Brain pericyte (primary cell): ENCODE measurements at regions not wholly inside any gene's neighbourhood (a gene's known extent, or its start where the extent isn't known, plus 50 kb on each side); places are given as distances from the start of the nearest gene placed in this dataset.

Experiments used
- DNase-seq: peaks from one replicate; pipeline ENCODE4 v3.0.0-alpha.2; 2012; ENCODE audit warnings: low read depth, low spot score

- no peak for DNase-seq
Measured at GRCh38 chr6:139654309-139654708, 279.9 kb upstream of the CITED2 start.

DNA sequence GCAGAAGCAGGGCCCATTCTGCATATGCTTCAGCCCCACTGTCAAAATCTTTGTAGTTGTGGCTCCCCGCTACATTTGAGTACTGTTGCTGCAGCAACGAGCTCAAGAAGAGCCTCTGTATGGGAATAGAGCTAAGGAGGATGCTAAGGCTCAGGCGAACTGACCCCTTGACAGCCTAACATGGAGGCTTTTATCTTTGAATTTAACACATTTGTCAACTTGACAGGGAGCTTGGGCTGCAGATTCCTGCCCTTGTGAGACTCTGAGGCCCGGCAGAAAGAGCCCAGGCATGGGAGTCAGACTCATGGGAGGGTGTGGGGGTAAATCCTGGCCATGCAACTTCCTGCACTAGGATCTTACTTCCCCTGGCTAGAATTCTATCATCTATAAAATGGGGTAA lies 278.7 kb upstream of the CITED2 start:
- no peak for DNase-seq

- DNase-seq = no peak
Measured at GRCh38 chr6:139650941-139651340, 276.5 kb upstream of the CITED2 start.

GRCh38 chr6:139649732-139650131 lies 275.3 kb upstream of the CITED2 start:
- DNase-seq = no peak

DNA sequence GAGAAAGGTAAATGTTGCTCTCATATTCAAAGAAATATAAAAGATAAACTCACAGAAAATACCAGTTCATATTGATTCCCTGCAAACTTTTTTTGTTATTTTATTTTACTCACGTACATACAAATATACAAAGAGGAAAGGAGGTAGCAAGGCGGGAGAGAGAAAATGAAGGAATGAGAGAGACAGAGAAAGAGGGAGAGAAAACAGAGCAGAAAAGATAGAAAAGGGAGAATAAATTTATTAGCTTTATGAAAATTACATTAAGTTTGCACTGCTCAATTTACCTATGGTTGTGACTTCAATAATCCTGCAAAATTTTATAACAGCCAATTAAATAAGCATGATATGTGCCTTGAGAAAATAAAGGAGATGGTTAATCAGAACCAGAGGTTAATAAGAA lies 274.7 kb upstream of the CITED2 start:
- no peak for DNase-seq

GRCh38 chr6:139648430-139649000 lies 274.1 kb upstream of the CITED2 start:
- no peak for DNase-seq

GRCh38 chr6:139647841-139648240 lies 273.4 kb upstream of the CITED2 start:
- DNase-seq = no peak

- DNase-seq = no peak
Measured at GRCh38 chr6:139647016-139647415, 272.6 kb upstream of the CITED2 start.

DNA sequence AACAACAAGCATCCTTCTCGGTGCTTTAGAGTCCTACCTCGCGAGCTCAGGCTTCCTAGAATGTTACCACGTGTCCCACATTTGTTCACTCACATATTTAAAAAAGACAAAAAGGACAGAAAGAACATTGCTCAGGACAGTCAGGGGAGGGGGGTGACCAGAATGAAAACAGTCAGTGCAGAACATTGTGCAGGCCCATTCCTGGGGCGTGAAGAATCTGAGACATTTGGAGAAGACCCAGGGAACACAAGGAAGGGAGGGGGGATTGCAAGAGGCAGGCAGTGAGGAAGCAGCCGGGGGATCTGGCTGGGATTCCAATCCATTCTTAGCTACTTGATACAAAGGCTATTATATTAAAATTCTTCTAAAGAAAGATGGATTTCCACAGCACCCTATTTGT lies 270.4 kb upstream of the CITED2 start:
- DNase-seq = no peak

DNA sequence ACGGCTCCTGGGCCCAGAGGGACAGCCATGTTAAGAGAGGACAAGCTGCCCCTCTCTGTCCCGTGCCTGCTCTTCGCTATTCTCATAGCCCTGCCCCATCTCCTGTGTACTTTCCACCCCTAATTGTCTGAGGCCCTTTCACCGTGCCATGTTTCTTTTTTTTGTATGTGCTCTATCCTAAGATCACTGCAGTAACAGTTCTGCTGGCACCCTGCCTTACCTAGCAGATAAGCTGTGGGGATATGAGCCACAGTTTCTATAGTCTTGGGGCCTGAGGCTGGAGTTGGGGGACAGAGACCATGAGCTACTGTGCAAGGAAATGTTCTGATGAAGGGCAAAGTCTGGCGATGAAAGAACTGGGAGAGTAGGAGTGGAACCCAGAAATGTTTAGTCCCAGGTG lies 269.5 kb upstream of the CITED2 start:
- DNase-seq = no peak

DNA sequence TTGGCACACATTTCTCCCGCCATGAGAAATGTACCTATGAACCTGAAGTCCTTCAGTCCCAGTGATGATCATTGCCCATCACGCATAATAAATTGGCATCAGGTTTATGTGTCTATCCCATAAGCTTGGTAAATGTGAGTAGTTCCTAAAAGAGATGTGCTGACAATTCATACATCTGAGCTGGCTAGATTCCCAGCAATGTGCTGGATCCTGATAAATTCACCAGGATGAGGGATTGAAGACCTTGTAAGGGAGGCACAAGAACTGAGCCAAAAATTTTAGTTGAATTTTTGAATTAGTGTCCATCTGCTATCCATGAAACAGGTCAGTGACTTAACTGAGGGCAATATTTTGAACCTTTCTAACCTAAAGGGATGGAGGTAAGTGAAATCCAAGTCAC lies 267.9 kb upstream of the CITED2 start:
- DNase-seq = no peak

DNA sequence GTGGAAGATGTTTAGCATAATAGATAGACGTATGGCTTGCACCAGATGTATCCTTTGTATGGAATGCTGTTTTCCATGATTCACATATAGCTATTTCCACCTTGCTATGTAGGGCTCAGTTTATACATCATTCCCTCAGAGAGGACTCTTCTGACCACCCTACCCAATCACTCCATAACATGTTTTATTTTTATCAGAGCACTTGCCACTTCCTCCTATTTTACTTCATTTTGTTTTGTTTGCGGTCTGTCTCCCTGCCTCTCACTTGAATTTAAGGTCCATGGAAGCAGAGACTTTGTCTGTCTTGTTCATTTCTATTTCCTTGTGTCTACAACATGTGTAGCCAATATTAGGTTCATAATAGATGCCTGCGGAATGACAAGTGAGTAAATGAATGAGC lies 266.9 kb upstream of the CITED2 start:
- DNase-seq = no peak

- DNase-seq = no peak
Measured at GRCh38 chr6:139640921-139641320, 266.5 kb upstream of the CITED2 start.

DNA sequence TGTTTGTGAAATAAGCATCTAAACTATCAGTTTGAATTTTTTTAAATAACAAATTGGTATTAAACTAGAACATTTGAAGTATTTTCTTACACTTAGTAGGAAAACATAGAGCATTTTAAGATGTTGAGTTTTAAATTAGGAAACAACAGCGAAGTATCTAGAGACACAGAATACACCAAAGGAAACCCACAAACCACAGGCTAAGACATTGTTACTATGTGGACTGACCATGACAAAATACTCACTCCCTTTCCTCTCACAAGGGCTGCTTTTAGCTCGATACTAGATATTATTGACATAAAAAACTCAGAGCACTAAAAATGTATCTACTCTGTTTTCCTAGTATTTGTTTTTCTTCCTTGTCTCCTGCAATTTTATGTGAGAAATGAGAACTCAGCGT lies 266.0 kb upstream of the CITED2 start:
- no peak for DNase-seq

- DNase-seq = no peak
Measured at GRCh38 chr6:139639507-139639906, 265.1 kb upstream of the CITED2 start.

GRCh38 chr6:139638179-139638941 lies 263.9 kb upstream of the CITED2 start:
- no peak for DNase-seq

DNA sequence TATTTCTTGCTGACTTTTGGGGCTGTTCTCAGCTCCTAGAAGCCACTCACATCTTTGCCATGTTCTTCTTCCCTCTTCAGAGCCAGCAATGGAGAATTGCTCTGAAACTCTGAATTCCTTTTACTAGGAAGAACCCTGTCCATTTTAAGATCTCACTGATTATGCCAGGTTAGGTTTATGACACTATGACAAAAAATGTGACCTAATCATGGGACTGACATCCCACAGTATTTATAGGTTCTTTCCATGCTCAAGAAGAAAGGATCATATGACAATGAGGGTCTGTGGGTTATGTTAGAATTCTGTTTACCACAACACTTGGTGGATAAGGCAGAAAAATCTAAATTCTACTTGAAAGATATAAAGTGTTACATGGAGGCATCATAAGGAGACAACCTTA lies 263.3 kb upstream of the CITED2 start:
- DNase-seq = no peak

- no peak for DNase-seq
Measured at GRCh38 chr6:139636391-139636790, 261.9 kb upstream of the CITED2 start.

- no peak for DNase-seq
Measured at GRCh38 chr6:139635401-139636130, 261.1 kb upstream of the CITED2 start.

- DNase-seq = no peak
Measured at GRCh38 chr6:139632840-139633239, 258.4 kb upstream of the CITED2 start.

- no peak for DNase-seq
Measured at GRCh38 chr6:139628270-139628669, 253.8 kb upstream of the CITED2 start.

- no peak for DNase-seq
Measured at GRCh38 chr6:139627091-139627490, 252.6 kb upstream of the CITED2 start.
